CD14-positive monocyte (primary cell): ENCODE measurements at regions not wholly inside any gene's neighbourhood (a gene's known extent, or its start where the extent isn't known, plus 50 kb on each side); places are given as distances from the start of the nearest gene placed in this dataset.

Experiments used
- DNase-seq, 3 donors: peaks; one replicate each; pipeline ENCODE4 v3.0.0-alpha.2; 2011 to 2022
- H2AFZ ChIP-seq: 2 replicates; pipeline ENCODE4 v1.6.0; 2012; ENCODE audit warnings: mild to moderate bottlenecking, low read depth, low read length, inconsistent platforms; ENCODE audit not compliant: insufficient read depth, poor library complexity, severe bottlenecking
- H3K27ac ChIP-seq, 2 donors: 1 replicate in 1 of 2; 2 replicates in 1 of 2; pipeline ENCODE4 v1.5.1; 2012 to 2013; ENCODE audit warnings: low read length in 2 of 2, control low read depth in 1 of 2, inconsistent platforms in 1 of 2, low read depth in 1 of 2, mild to moderate bottlenecking in 1 of 2
- H3K27me3 ChIP-seq, 2 donors: one replicate each; pipeline versions ENCODE4 v1.6.0 to v1.6.1; 2011 to 2013; ENCODE audit warnings: low read length in 2 of 2; ENCODE audit not compliant: control insufficient read depth in 2 of 2, insufficient read depth in 2 of 2
- H3K36me3 ChIP-seq, 2 donors: replicated peaks in 1 of 2; 1 replicate in 1 of 2; 2 replicates in 1 of 2; pipeline versions ENCODE4 v1.5.1 to v1.6.1; 2012 to 2013; ENCODE audit warnings: low read length in 2 of 2, control low read depth in 1 of 2, inconsistent platforms in 1 of 2, mild to moderate bottlenecking in 1 of 2; ENCODE audit not compliant: insufficient read depth in 2 of 2, control insufficient read depth in 1 of 2
- H3K4me1 ChIP-seq, 2 donors: 1 replicate in 1 of 2; 2 replicates in 1 of 2; pipeline versions ENCODE4 v1.5.1 to v1.6.1; 2012 to 2013; ENCODE audit warnings: low read length in 2 of 2, control low read depth in 1 of 2, inconsistent platforms in 1 of 2, mild to moderate bottlenecking in 1 of 2, moderate library complexity in 1 of 2; ENCODE audit not compliant: insufficient read depth in 2 of 2, control insufficient read depth in 1 of 2
- H3K4me2 ChIP-seq: replicated peaks from 2 replicates; pipeline ENCODE3; 2012; ENCODE audit warnings: low read length, moderate library complexity, mild to moderate bottlenecking; ENCODE audit not compliant: poor library complexity, severe bottlenecking; ENCODE audit errors: extremely low read depth
- H3K4me3 ChIP-seq, 3 experiments: fragments of 200-600 bp in 1 of 3; sonication (generic) in 1 of 3; replicated peaks in 1 of 3; 1 replicate in 2 of 3; 2 replicates in 1 of 3; pipeline ENCODE4 v1.5.1; 2011 to 2013; ENCODE audit warnings: low read length in 3 of 3, mild to moderate bottlenecking in 3 of 3, control low read depth in 2 of 3, low read depth in 2 of 3, inconsistent platforms in 1 of 3, moderate library complexity in 1 of 3
- H3K79me2 ChIP-seq: 2 replicates; pipeline ENCODE4 v1.6.0; 2012; ENCODE audit warnings: mild to moderate bottlenecking, control low read depth, inconsistent platforms, low read length, moderate library complexity; ENCODE audit not compliant: insufficient read depth
- H3K9ac ChIP-seq: 2 replicates; pipeline ENCODE4 v1.6.0; 2017; ENCODE audit warnings: low read length, mild to moderate bottlenecking; ENCODE audit not compliant: insufficient read depth, poor library complexity, severe bottlenecking
- H3K9me3 ChIP-seq, 2 donors: replicated peaks in 1 of 2; 1 replicate in 1 of 2; 2 replicates in 1 of 2; pipeline versions ENCODE4 v1.5.1 to v1.6.1; 2012 to 2013; ENCODE audit warnings: low read length in 2 of 2, control low read depth in 1 of 2; ENCODE audit not compliant: control insufficient read depth in 1 of 2, insufficient read depth in 1 of 2
- H4K20me1 ChIP-seq: 2 replicates; pipeline ENCODE4 v1.6.0; 2012; ENCODE audit warnings: mild to moderate bottlenecking, low read length, control low read depth, moderate library complexity; ENCODE audit not compliant: insufficient read depth
- H3K27ac Mint-ChIP-seq, 7 donors: one replicate each; pipeline ENCODE4 v1.8.0; 2020; ENCODE audit warnings: mild to moderate bottlenecking in 7 of 7, mixed read lengths in 7 of 7, moderate library complexity in 6 of 7, inconsistent platforms in 2 of 7
- H3K27me3 Mint-ChIP-seq, 3 donors: one replicate each; pipeline ENCODE4 v1.8.0; 2021 to 2022; ENCODE audit warnings: low read depth in 3 of 3, mild to moderate bottlenecking in 3 of 3, mixed read lengths in 3 of 3, moderate library complexity in 3 of 3, inconsistent platforms in 1 of 3
- H3K36me3 Mint-ChIP-seq, 2 donors: one replicate each; pipeline ENCODE4 v1.8.0; 2020; ENCODE audit warnings: mixed read lengths in 2 of 2, inconsistent platforms in 1 of 2, mild to moderate bottlenecking in 1 of 2
- H3K4me1 Mint-ChIP-seq: one replicate; pipeline ENCODE4 v1.8.0; 2020; ENCODE audit warnings: mild to moderate bottlenecking, mixed read lengths
- H3K4me3 Mint-ChIP-seq, 2 donors: one replicate each; pipeline ENCODE4 v1.8.0; 2020; ENCODE audit warnings: mild to moderate bottlenecking in 2 of 2, mixed read lengths in 2 of 2, moderate library complexity in 1 of 2
- H3K9me3 Mint-ChIP-seq, 7 donors: one replicate each; pipeline ENCODE4 v1.8.0; 2020 to 2022; ENCODE audit warnings: mixed read lengths in 7 of 7, mild to moderate bottlenecking in 6 of 7, moderate library complexity in 6 of 7, inconsistent platforms in 2 of 7
- WGBS: methylation state at CpG from one replicate; pipeline ENCODE4 v1.1.5; 2013; ENCODE audit warnings: missing lambda C conversion rate; ENCODE audit not compliant: insufficient coverage; 5-methylcytosine and 5-hydroxymethylcytosine counted together
- intact Hi-C, 2 donors: fragments of 100-400 bp; cut with micrococcal nuclease; formaldehyde crosslinking; loops; one replicate each; pipeline versions ENCODE4 v1.15.0 to v1.15.1; 2023
- TF ChIP-seq, protein P1 (sequence below): fragments of 200-600 bp; IDR thresholded peaks from one replicate; pipeline ENCODE4 v1.8.0; 2022; ENCODE audit warnings: antibody characterized with exemption, mild to moderate bottlenecking

DNA sequence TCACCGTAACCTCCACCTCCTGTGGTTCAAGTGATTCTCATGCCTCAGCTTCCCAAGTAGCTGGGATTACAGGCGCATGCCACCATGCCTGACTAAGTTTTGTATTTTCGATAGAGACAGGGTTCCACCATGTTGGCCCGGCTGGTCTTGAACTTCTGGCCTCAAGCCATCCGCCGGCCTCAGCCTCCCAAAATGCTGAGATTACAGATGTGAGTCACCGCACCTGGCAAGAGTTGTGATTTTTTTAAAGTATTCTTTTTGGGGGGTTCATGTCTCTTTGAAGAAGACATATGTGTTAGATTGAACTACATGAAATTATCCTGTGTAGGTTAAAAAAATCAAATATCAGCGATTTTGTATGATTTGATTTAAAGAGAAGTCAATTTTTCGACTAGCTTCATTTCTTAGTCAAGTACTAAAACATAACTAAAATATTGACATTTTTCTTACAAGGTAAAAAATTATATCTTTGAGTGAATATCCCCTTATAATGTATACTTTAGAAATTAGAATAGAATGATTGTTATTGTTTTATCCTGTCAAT lies 60.3 kb upstream of the ANTXR2 start:
- Histone ChIP-seq H3K27me3 (no peaks in the 10 kb centered on the region), H3K4me1 (peaks cover 0 to 3% of the 10 kb centered on the region in 2 donors), H3K36me3 (no peaks in the 10 kb centered on the region), H2AFZ (no peak overlapping the region), H3K9me3 (no peaks in the 10 kb centered on the region), H3K79me2 (no peaks in the 10 kb centered on the region), H3K27ac (no peak overlapping the region), H3K9ac (no peak overlapping the region), H4K20me1 (no peaks in the 10 kb centered on the region), H3K4me2 (no peak overlapping the region), H3K4me3 (no peak overlapping the region)
- WGBS, result 100% methylated on average over 5 of the region's 9 CpGs
- Mint-ChIP-seq H3K27ac (no peak overlapping the region), H3K4me1 (peaks cover 6% of the 10 kb centered on the region), H3K27me3 (peaks cover 0 to 2% (median 0%) of the 10 kb centered on the region in 3 donors), H3K9me3 (no peaks in the 10 kb centered on the region), H3K36me3 (no peaks in the 10 kb centered on the region), H3K4me3 (no peak overlapping the region)
- intact Hi-C loops, result no loop called here
- TF ChIP-seq, protein P1, sequence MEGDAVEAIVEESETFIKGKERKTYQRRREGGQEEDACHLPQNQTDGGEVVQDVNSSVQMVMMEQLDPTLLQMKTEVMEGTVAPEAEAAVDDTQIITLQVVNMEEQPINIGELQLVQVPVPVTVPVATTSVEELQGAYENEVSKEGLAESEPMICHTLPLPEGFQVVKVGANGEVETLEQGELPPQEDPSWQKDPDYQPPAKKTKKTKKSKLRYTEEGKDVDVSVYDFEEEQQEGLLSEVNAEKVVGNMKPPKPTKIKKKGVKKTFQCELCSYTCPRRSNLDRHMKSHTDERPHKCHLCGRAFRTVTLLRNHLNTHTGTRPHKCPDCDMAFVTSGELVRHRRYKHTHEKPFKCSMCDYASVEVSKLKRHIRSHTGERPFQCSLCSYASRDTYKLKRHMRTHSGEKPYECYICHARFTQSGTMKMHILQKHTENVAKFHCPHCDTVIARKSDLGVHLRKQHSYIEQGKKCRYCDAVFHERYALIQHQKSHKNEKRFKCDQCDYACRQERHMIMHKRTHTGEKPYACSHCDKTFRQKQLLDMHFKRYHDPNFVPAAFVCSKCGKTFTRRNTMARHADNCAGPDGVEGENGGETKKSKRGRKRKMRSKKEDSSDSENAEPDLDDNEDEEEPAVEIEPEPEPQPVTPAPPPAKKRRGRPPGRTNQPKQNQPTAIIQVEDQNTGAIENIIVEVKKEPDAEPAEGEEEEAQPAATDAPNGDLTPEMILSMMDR, result no peak
- no peak for DNase-seq

DNA sequence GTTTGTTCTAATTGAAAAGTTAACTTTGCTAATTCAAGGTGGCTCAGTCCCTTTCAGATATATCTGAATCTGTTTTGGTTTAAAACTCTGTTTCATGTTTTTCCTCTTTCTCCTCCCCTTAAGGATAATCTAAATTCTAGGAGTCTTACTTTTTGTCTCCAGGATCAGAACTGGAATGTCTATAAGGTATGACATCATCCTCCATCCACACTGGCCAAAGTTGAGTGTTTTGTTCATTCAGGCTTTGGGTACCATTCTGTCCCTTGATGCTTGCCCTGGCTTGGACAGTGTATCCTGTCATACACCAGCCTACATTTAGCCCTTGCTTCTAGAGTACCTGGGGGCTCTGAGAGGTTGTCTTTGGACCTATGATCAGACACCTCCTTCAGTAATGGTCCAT lies 56.8 kb upstream of the ANTXR2 start:
- Mint-ChIP-seq H3K36me3 (peaks cover 0 to 2% of the 10 kb centered on the region in 2 donors), H3K4me1 (peaks cover 29% of the 10 kb centered on the region), H3K4me3 (no peak overlapping the region), H3K27me3 (no peaks in the 10 kb centered on the region), H3K9me3 (peaks cover 0 to 2% (median 0%) of the 10 kb centered on the region in 7 donors), H3K27ac (no peak overlapping the region)
- no peak overlapping the region for H3K4me3 ChIP-seq
- no peak overlapping the region for H2AFZ ChIP-seq
- intact Hi-C loops, result loop anchor here (5.0 to 10.0 kb wide), 2 partner anchors 53 to 55 kb away; no protein-coding TSS in a partner anchor
- H3K79me2 ChIP-seq, result no peaks in the 10 kb centered on the region
- no peak for DNase-seq
- TF ChIP-seq, protein P1, result no peak
- H3K4me1 ChIP-seq, result peaks cover 16 to 25% of the 10 kb centered on the region in 2 donors
- H4K20me1 ChIP-seq, result no peaks in the 10 kb centered on the region
- no peak overlapping the region for H3K9ac ChIP-seq
- H3K27ac ChIP-seq, result no peak overlapping the region
- H3K9me3 ChIP-seq, result no peaks in the 10 kb centered on the region
- H3K27me3 ChIP-seq, result no peaks in the 10 kb centered on the region
- no peaks in the 10 kb centered on the region for H3K36me3 ChIP-seq
- H3K4me2 ChIP-seq, result no peak overlapping the region
